Colonic mucosa (tissue), 4 donors: ENCODE measurements at regions not wholly inside any gene's neighbourhood (a gene's known extent, or its start where the extent isn't known, plus 50 kb on each side); places are given as distances from the start of the nearest gene placed in this dataset.

Source experiments
- DNase-seq: peaks from one replicate; pipeline ENCODE4 v3.0.0-alpha.2; 2020
- H3K27ac ChIP-seq: fragments of 200-600 bp; one replicate; pipeline ENCODE4 v1.8.0; 2021
- H3K27me3 ChIP-seq: fragments of 200-600 bp; one replicate; pipeline ENCODE4 v1.8.0; 2021
- H3K36me3 ChIP-seq: fragments of 200-600 bp; one replicate; pipeline ENCODE4 v1.8.0; 2021
- H3K4me1 ChIP-seq: fragments of 200-600 bp; one replicate; pipeline ENCODE4 v1.8.0; 2021; ENCODE audit warnings: mild to moderate bottlenecking
- H3K4me3 ChIP-seq: fragments of 200-600 bp; one replicate; pipeline ENCODE4 v1.8.0; 2021
- H3K9ac ChIP-seq, 2 donors: one replicate each; pipeline ENCODE4 v1.7.0; 2013; ENCODE audit warnings: control low read depth in 2 of 2, low read depth in 2 of 2, low read length in 2 of 2
- H3K9me3 ChIP-seq: fragments of 200-600 bp; one replicate; pipeline ENCODE4 v1.8.0; 2021
- CTCF ChIP-seq: fragments of 200-600 bp; IDR thresholded peaks from one replicate; pipeline ENCODE4 v1.8.0; 2022; ENCODE audit warnings: antibody characterized with exemption, mild to moderate bottlenecking
- intact Hi-C: fragments of 100-400 bp; cut with DNase I; formaldehyde crosslinking; loops from one replicate; pipeline ENCODE4 v1.14.1; 2022
- donor health status: healthy.
- donor health status: DM: no; HTN: no; CAD: no.
- donor health status: DM: no; HTN: no; CAD: no.

- intact Hi-C loops = no loop called here
- Histone ChIP-seq H3K4me1 (no peaks in the 10 kb centered on the region), H3K27ac (no peak overlapping the region), H3K9ac (no peak overlapping the region), H3K9me3 (no peaks in the 10 kb centered on the region), H3K4me3 (no peak overlapping the region), H3K27me3 (no peaks in the 10 kb centered on the region), H3K36me3 (no peaks in the 10 kb centered on the region)
- no peak for TF ChIP-seq CTCF
- no peak for DNase-seq
Measured at GRCh38 chr2:220043990-220044335, 416.5 kb downstream of the SLC4A3 start.

- no peaks in the 10 kb centered on the region for H3K27me3 ChIP-seq
- TF ChIP-seq CTCF = no peak
- DNase-seq = no peak
- H3K9me3 ChIP-seq = no peaks in the 10 kb centered on the region
- H3K4me3 ChIP-seq = no peak overlapping the region
- H3K4me1 ChIP-seq = no peaks in the 10 kb centered on the region
- H3K36me3 ChIP-seq = no peaks in the 10 kb centered on the region
- intact Hi-C loops = no loop called here
- H3K9ac ChIP-seq = no peak overlapping the region
- H3K27ac ChIP-seq = no peak overlapping the region
Measured at GRCh38 chr2:220044383-220044782, 417.0 kb downstream of the SLC4A3 start.

GRCh38 chr2:220046507-220046906, 419.1 kb downstream of the SLC4A3 start:
- no peak for TF ChIP-seq CTCF
- Histone ChIP-seq H3K9me3 (no peaks in the 10 kb centered on the region), H3K4me3 (no peak overlapping the region), H3K36me3 (no peaks in the 10 kb centered on the region), H3K4me1 (no peaks in the 10 kb centered on the region), H3K27ac (no peak overlapping the region), H3K9ac (no peak overlapping the region), H3K27me3 (no peaks in the 10 kb centered on the region)
- intact Hi-C loops = no loop called here
- DNase-seq = no peak

GRCh38 chr2:220051716-220052115, 424.3 kb downstream of the SLC4A3 start:
- Histone ChIP-seq H3K9me3 (no peaks in the 10 kb centered on the region), H3K9ac (no peak overlapping the region), H3K27ac (no peak overlapping the region), H3K36me3 (no peaks in the 10 kb centered on the region), H3K27me3 (no peaks in the 10 kb centered on the region), H3K4me1 (no peaks in the 10 kb centered on the region), H3K4me3 (no peak overlapping the region)
- intact Hi-C loops = no loop called here
- no peak for DNase-seq
- TF ChIP-seq CTCF = no peak

GRCh38 chr2:220053919-220054318, 426.5 kb downstream of the SLC4A3 start:
- no peaks in the 10 kb centered on the region for H3K4me1 ChIP-seq
- H3K36me3 ChIP-seq = no peaks in the 10 kb centered on the region
- H3K27me3 ChIP-seq = no peaks in the 10 kb centered on the region
- no peak for TF ChIP-seq CTCF
- H3K9me3 ChIP-seq = no peaks in the 10 kb centered on the region
- no peak overlapping the region for H3K4me3 ChIP-seq
- H3K27ac ChIP-seq = no peak overlapping the region
- no peak overlapping the region for H3K9ac ChIP-seq
- intact Hi-C loops = no loop called here
- no peak for DNase-seq

GRCh38 chr2:220057391-220057790, 430.0 kb downstream of the SLC4A3 start:
- DNase-seq = no peak
- no peak for TF ChIP-seq CTCF
- Histone ChIP-seq H3K4me1 (no peaks in the 10 kb centered on the region), H3K4me3 (no peak overlapping the region), H3K27me3 (no peaks in the 10 kb centered on the region), H3K9ac (no peak overlapping the region), H3K36me3 (no peaks in the 10 kb centered on the region), H3K27ac (no peak overlapping the region), H3K9me3 (no peaks in the 10 kb centered on the region)
- intact Hi-C loops = no loop called here
